Stimulated activated CD8-positive, alpha-beta memory T cell treated with anti-CD3 and anti-CD28 coated beads, Interleukin-7, amount 100 ng/mL, for 24 hours (primary cell): ENCODE measurements at regions not wholly inside any gene's neighbourhood (a gene's known extent, or its start where the extent isn't known, plus 50 kb on each side); places are given as distances from the start of the nearest gene placed in this dataset.
"Not testable (repeated sequence)": the region's sequence is repeated elsewhere in the genome, so short reads cannot be mapped to it uniquely, and the experiment has no call there.

Experiments
- DNase-seq: peaks from one replicate; pipeline ENCODE4 v3.0.0-alpha.2; 2020; ENCODE audit warnings: low read depth

DNA sequence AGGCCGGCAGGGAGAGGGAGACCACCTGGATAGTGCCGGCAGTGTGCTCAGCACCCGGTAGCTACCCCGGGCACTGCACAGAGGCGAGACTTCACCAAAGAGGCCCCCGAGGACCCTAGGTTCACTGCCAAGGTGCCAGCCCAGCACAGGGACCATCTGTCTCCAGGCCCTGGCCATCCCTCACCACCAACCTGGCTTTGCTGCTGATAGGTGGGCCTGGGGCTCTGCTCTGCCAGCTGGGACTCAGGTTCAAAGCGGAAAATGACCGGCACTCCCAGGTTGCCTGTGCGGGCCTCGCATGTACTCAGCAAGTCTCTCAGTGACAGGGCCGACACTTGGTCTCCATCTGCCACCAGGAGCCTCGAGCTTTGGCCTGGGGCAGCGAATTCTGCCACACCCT lies 812.2 kb downstream of the BRD1 start:
- DNase-seq, result no peak

DNA sequence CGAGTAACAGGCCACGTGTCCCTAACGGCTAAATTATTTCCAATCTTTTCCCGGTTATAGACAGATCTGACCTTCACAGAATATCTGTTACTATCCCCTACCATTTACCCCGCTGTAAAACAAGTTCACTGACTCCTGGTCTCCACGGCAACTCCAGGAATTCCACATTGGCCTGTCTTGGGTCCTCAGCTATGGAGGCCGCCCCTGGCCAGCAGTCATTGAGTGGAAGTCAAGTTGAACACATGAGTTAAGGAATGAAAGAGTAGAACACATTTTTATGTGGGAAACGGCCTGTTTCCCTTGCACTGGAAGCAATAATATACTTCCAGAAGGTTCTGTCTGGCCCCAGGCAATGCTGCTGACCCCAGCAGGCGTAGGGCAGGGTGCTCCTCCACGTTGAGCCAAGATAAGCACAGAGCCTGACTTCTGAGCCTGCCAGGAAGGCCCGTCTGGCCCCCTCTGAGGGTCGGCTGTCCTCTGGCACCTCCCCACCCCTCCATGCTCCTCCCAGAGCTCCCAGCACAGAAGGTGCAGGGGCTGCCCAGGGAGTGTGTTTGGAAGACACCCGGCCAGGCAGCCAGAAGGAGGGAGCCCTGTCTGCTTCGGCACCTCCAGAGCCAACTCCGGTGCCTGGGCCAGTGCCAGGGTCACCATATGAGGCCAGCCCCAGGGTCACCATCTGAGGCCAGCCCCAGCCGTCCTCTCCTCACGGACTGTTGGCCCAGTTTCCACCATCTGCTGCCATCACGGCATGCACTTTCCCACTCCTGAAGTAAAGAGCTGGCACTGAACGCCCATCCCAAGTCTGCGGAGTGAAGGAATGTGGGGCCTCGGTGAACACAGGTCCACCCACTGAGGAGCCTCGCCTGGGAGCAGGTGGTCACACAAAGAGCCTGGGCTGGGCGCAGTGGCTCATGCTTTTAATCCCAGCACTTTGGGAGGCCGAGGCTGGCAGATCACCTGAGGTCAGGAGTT lies 813.2 kb downstream of the BRD1 start:
- no peak for DNase-seq

DNA sequence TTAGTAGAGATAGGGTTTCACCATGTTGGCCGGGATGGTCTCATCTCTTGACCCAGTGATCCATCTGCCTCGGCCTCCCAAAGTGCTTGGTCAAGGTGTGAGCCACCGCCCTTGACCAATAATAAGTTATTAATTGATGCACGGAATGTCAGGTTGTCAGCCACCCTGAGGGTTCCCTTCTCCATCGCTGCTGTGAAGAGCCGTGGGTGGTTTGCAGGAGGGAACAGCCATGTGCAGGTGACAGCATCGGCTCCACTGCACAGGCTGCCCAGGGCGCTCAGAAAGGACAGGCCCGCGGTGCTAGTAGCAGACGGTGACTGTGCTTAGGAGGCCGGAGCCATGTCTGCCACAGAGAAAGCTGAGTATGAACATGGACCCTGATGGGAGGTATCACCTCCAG lies 814.0 kb downstream of the BRD1 start:
- DNase-seq, result no peak

DNA sequence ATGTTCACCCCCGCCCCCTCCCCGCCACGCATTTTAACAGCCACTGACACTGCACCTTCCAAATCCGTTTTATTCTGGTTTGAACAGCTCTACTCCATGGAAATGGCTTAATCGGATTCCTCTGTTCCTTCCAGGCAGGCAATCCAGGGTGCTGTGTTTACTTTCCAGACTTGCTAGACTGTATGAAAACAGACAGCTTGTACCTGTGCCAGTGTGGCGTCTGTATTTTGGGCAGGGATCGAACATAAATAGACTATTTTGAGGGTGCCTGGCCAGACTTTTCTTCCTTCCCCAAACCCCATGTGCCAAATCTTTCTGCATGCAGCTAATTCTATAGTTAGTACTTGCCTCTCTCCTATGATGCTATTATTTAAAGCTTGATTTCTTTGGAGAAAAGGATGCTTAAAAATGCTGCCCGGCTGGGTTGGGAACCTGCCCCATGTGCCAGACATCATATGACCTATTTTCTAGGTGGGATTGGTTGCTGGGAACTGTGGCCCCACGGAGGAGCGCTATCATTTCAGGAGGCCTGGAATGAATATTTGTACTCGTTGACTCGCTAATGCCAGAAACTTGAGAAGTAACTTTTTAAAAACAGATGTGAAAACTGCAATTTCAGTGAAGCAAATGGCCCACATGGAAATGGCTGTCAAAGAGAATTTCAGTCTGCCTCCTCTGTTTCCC lies 814.8 kb downstream of the BRD1 start:
- DNase-seq, result no peak

DNA sequence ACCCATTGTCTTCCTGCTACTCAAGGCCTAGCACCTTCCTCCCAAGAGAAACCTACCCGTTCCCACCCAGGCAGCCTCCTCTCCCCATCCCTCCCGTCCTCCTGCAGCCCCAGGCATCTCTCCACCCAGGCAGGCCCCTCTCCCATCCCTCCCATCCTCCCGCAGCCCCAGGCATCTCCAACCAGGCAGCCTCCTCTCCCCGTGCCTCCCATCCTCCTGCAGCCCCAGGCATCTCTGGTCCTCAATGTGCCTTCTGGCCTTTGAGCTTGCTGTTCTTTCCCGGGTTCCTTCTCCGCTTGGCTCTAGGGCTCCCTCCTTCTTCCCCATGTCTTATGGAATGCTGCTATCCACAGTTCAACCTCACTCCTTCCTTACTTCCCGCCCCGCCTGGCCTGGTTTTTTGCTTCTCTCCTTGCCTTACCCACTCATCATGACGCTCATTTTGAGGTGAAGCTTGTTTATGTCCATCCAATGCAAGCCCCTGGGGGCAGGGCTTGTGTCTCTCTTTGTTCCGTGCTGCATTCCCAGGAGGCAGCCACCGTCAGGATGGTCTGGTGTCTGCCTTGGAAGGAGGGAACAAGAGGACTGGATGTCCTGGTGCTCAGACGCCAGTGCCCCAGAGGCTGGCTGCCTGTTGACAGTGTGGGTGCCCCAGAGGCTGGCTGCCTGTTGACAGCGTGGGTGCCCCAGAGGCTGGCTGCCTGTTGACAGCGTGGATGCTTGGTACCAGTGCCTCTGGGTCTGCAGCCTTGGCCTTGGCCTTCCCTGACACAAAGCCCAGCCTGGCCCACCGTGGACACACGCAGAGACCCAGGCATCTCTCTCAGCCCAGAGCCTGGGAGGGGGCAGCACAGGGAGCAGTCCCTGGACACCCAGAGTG lies 815.7 kb downstream of the BRD1 start:
- DNase-seq, result no peak

DNA sequence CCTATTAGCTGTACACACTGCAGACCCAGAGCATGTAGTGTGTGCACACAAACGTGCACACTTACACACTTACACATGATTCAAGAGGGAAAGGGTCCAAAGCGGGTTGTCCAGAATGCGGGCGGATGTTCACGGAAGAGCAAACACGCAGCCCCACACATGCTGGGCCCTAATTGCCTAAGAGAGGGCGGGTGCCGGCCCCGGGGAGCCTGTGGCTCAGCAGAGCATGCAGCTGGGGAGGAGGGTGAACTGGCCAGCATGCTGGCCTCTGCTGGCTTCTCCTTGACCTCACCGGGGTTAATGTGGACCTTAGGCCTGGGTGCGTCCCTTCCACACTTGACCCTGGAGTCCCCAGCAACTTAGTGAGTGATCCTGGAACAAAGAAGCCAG lies 816.3 kb downstream of the BRD1 start:
- DNase-seq, result no peak

DNA sequence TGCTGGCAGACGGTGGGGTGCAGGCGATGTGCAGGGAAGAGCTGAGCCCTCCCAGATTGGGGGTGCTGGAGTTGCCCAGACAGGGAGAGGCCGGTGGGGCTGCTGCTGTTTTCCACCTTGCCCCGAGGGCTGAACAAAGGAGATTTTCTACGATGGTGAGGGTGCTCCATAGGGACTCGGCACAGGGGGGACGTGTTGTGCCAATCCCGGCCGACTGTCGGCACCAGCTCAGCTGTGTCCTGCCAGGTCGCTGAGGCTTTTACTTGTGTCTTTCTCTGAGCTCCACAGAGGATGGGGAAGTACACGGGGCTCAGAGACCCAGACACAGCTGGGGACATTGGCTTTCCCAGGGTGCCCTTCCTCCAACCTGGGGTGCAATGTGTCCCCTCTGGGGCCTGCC lies 816.8 kb downstream of the BRD1 start:
- DNase-seq, result no peak

DNA sequence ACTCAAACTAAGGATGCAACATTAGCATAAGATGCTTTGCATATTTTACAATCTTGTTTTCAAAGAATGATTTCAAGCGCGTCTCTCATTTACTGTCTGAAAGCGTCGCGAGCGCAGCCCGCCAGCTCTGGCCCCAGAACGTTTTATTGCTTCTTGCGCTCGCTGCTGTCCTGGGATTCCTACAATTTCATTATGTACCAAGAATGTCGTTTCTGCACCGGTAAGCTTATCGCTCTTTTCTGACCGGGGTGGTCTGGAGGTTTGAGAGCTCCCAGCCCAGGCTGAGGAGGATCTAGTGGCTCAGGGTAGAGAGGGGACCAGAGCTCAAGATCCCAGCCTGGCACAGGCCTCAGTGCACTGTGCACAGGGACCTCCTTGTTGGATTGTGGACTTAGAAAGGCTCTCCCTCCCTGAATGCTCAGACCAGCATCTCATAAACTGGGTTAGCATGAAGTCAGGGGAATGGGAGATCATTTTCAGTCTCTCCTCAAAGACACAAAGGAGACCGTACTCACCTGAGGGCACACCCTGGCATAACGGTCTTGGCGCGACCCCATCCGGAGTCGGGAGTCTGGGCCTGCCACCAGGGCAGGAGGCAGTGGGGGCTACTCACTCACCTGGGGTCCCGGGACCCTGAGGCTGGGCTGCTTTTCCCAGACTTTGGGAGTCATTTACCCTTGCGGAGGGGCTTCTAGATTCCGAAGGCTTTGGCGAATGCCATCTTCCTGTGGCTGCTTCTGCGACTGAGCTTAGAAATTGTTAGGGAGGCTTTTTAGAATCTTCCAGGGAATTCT lies 817.4 kb downstream of the BRD1 start:
- no peak for DNase-seq

DNA sequence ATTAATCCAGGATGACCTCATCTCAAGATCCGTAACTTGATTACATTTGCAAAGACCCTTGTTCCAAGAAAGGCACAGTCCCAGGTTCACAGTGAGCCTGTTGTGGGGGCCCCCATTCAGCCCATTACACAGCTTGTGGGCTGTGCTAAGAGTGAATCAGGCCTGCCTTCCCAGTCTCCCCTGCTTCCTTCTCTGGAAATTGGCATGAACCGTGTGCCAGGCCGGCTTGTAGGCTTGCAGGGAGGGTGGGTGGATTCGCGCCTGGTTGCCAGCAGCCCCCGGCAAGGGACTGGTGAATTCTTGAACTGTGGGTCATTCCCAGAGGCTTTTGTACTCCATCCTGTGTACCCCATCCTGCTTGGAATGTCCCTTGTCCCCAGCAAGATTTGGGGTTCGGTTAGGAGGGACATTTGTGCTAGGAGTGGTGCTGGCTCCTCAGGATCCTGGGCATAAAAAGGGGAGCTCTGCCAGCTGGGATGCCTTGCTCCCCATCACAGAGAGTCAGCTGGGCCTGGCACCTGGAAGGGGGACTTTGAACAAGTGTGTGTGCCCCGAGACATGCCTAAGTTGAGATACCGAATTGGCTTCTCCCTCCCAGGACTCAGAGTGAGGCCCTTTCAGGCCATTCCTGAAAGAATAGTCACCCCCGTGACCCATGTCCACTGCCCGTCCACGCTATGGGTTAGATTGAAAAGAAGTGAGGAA lies 818.2 kb downstream of the BRD1 start:
- no peak for DNase-seq

DNA sequence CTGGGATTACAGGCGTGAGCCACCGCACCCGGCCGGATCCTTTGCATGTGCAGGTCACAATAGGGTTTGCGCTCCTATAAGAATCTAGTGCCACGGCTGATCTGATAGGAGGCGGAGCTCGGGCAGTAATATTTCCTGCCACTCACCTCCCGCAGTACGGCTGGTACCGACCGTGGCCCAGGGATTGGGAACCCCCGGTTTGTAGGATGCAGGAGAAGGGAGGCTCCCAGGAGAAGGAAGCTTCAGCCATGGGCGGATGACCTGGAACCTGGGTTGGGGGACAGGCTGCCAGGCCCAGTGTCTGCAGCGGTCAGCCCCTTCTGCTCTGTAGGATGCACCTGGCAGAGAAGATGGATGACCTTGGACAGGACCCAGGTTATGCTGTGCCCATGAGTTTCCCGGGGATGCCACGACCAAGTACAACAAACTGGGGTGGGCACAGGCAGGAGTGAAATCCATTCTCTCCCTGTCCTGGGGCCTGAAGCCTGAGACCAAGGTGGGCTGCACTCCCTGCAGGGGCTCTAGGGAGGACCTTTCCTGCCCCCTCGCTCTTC lies 818.9 kb downstream of the BRD1 start:
- no peak for DNase-seq

DNA sequence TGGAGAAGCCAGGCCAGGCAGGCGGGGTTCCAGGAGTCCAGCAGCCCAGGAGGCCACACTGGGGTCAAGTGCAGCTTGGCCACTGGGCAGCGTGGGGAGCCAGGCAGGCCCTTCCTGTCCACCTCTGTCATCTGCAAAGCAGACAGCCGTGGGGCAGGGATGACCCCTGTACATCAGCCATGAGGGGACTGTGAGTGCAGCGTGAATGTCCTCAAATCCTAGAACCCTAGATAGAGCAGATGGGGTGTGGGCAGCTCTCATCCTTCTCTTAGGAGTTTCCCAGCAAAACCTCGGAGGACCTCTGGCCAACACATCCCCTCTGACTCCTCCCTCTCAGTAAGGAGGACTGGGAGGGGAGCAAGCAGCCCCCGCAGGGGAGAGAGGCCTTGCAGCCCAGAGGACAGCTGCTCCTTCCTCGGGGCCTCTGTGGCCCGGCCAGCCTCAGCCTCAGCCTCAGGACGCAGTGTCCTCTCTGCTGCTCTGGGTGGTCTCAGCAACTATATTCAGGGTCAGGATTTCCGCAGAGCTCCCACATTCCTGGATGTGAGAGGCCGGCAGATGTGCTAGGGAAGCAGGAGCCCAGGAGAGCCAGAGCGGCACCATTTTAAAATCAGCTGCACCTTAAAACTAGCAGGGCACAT lies 820.5 kb downstream of the BRD1 start:
- no peak for DNase-seq

DNA sequence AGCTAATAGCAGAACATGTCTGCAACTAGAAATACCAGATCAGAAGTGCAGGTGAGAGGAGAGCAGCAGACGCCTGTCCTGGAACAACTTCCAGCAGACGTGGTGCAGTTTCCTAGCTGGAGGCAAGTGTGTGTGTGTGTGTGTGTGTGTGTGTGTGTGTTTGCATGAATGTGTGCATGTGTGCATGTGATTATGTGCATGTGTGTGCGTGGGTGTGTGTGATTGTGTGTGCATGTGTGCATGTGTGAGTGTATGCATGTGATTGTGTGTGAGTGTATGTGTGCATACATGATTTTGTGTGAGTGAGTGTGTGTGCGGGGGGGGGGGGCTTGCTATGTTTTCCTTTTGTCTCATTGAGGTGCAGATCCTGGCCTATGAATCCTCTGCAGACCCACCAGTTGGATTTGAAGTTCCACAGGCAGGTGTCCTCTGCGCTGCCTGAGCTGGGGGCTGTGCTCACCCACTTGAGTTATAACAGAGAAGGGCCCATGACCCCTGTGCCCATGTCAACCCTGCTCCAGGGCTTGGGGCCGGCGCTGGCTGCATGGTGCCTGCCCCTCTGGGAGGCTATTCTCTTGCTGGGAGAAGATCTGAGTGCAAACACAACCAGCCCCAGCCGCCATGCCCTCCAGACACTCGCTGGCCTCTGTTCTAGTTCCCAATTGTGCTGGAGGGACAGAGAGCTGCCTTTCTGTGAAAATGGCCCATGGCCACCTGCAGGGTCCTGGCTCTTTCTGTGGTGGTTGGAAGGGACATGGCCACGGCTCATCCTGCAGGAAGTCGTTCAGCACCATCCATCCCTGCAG lies 821.3 kb downstream of the BRD1 start:
- no peak for DNase-seq

DNA sequence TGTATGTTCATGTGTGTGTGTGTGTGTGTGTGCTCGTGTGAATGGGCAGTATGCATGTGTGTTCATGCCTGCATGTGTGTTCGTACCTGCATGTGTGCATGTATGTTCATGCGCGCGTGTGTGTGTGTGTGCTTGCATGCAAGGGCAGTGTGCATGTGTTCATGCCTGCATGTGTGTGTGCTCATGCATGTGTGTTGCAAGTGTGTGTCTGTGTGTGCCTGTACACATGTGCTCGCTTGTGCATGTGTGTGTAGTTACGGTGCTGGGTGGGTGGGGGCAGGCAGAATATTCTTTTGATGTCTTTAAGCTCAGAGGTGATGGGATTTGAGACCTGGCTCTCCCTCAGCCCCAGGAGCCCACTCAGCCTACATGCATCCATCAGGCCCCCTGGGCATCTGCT lies 822.1 kb downstream of the BRD1 start:
- DNase-seq, result no peak

DNA sequence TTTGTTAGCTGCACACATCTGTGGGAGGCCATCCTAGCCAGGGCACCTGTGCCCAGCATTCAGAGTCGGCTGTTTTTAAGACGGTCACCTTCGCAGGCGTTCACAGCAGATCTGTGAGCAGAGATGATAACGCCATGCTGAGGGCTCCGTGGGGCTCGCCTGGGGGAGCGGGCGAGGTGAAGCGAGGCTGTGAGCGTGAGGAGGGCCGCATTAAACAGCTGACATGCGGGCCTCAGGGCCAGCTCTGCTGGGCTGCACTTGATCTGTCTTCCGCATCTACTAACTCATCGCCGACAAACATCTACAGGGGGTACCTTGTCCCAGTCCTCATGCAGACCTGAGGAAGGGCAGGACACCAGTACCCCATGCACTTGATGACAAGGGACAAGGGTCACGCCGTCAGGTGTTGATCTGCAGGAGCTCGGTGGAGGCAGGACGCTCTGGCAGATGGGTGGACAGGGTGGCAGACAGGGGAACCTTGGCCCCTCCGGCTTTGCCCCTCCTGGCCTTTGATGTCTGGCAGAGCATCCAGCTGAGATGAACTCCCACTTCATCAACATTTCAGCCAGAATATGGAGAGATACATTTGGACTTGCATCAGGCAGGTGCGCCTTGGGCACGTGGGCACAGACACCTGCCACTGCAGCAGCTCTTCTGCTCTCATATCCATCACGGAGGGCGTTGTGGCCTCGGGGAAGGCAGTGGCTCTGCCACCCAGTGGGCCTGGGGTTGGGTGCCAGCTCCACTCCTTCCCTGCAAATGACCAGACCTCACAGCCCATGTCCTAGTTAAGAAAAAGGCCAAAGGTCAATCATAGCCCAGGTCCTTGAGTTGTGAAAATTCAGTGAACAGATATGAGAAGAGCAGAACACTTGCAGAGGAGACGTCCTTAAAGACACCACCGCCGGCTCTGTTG lies 822.9 kb downstream of the BRD1 start:
- no peak for DNase-seq

DNA sequence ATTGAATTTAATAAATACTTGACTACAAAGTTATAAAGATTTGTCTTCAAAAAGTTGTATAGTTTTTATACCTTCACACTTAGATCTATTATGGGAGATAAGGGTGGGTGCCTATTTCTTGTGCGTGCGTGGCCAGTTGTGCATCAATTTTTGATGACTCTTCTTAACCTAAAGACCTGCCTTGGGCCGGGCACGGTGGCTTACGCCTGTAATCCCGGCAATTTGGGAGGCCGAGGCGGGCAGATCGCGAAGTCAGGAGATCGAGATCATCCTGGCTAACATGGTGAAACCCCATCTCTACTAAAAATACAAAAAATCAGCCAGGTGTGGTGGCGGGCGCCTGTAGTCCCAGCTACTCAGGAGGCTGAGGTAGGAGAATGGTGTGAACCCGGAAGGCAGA lies 830.1 kb downstream of the BRD1 start:
- DNase-seq, result not testable (repeated sequence)

DNA sequence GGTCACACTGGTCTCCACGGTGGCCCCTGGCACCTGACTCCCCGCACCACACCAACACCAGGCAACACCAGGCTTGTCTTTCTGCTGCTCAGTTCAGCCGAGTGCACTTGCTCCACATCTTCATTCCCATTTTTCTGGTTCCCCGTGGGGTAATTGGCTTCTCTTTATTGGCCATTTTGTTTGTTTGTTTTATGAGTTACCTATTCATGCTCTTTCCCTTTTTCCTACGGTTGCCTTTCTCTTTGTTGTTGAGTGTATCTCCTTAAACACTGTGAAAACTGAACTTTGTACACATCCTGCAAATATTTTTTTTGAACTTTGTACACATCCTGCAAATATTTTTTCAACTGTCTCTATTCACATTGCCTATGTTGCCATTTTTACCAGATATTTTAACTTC lies 834.0 kb downstream of the BRD1 start:
- DNase-seq, result no peak

DNA sequence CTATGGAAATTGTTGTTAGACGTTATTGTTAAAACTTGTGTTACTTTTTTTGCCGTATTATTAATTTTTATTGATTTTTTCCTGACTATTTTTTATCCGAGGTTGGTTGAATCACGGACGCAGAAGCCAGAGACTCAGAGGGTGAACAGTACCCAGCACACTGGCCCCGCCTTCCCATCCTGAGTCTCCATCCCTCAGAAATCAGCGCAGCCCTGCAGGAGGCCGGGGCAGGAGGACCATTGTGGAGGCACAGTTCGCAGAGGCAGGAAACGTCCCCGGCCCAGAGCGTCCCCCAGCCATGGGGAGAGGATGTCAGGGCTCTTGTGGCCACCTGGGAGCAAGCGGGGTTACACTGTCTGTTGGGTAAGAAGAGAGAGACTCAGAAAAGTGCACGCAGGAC lies 843.0 kb downstream of the BRD1 start:
- no peak for DNase-seq

DNA sequence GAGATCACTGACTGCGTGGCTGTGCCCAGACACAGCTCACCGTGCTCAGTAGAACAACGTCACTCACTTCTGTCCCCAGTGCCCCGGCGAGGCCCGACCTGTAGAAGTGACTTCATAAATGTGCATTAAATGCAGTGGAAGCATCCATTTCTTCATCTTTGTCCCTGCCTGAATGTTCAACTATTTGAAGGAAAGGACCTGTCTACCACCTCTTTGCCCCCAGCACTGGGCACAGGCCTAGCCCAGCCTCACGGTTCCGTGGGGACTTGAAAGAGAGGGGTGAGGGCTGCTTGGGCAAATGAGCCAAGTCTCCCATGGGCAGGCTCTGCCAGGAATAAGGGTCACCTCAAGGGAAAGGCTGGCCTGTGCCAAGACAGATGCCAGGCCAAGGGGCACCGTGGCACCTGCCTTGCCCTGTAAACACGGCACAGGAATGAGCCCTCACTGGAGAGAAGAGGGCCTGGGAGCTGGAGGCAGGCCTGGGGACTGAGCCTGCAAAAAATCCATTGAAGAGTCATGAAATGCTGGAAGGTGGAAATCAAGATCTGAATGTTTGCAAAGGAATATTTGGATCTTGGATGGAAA lies 845.3 kb downstream of the BRD1 start:
- no peak for DNase-seq
